Astrocyte of the cerebellum (primary cell): ENCODE measurements at regions not wholly inside any gene's neighbourhood (a gene's known extent, or its start where the extent isn't known, plus 50 kb on each side); places are given as distances from the start of the nearest gene placed in this dataset.

Experiments used
- DNase-seq: peaks from one replicate; pipeline ENCODE4 v3.0.0-alpha.2; 2011; ENCODE audit warnings: low read depth
- H3K4me3 ChIP-seq: 2 replicates; pipeline ENCODE4 v1.5.1; 2011; ENCODE audit warnings: mild to moderate bottlenecking, low read depth, low read length, moderate library complexity
- CTCF ChIP-seq: IDR thresholded peaks from 2 replicates; pipeline ENCODE4 v1.5.1; 2012; ENCODE audit warnings: low read length, low read depth, moderate library complexity, mild to moderate bottlenecking; ENCODE audit errors: missing control alignments
- in situ Hi-C: cut with HindIII; loops from 2 replicates; pipeline ENCODE4 v1.10.0; 2017; ENCODE audit warnings: low sequenced_read_pairs

GRCh38 chr1:87763483-87763882, 434.8 kb downstream of the LMO4 start:
- H3K4me3 ChIP-seq, result no peak overlapping the region
- TF ChIP-seq CTCF, result no peak
- in situ Hi-C loops, result no loop called here
- no peak for DNase-seq

GRCh38 chr1:87765057-87765680, 436.5 kb downstream of the LMO4 start:
- no peak overlapping the region for H3K4me3 ChIP-seq
- no peak for TF ChIP-seq CTCF
- in situ Hi-C loops, result no loop called here
- DNase-seq, result no peak

- no peak overlapping the region for H3K4me3 ChIP-seq
- no peak for TF ChIP-seq CTCF
- no peak for DNase-seq
- in situ Hi-C loops, result no loop called here
Observed at GRCh38 chr1:87765681-87766070, 437.0 kb downstream of the LMO4 start.

- TF ChIP-seq CTCF, result no peak
- H3K4me3 ChIP-seq, result no peak overlapping the region
- DNase-seq, result no peak
- in situ Hi-C loops, result no loop called here
Observed at GRCh38 chr1:87766737-87767136, 438.1 kb downstream of the LMO4 start.

GRCh38 chr1:87778896-87779295, 450.2 kb downstream of the LMO4 start:
- TF ChIP-seq CTCF, result no peak
- in situ Hi-C loops, result no loop called here
- no peak overlapping the region for H3K4me3 ChIP-seq
- DNase-seq, result peak; percentile 22

- no peak for DNase-seq
- in situ Hi-C loops, result no loop called here
- TF ChIP-seq CTCF, result no peak
Observed at GRCh38 chr1:87781554-87781953, 452.9 kb downstream of the LMO4 start.

GRCh38 chr1:87783315-87783714, 454.6 kb downstream of the LMO4 start:
- no peak for DNase-seq
- no peak for TF ChIP-seq CTCF
- in situ Hi-C loops, result no loop called here
- no peak overlapping the region for H3K4me3 ChIP-seq

More at GRCh38 chr1:87781554-87781953, 452.9 kb downstream of the LMO4 start:
- H3K4me3 ChIP-seq, result no peak overlapping the region
